ENCODE measurements at regions not wholly inside any gene's neighbourhood (a gene's known extent, or its start where the extent isn't known, plus 50 kb on each side); places are given as distances from the start of the nearest gene placed in this dataset.
"Not testable (repeated sequence)": the region's sequence is repeated elsewhere in the genome, so short reads cannot be mapped to it uniquely, and the experiment has no call there.

DNA sequence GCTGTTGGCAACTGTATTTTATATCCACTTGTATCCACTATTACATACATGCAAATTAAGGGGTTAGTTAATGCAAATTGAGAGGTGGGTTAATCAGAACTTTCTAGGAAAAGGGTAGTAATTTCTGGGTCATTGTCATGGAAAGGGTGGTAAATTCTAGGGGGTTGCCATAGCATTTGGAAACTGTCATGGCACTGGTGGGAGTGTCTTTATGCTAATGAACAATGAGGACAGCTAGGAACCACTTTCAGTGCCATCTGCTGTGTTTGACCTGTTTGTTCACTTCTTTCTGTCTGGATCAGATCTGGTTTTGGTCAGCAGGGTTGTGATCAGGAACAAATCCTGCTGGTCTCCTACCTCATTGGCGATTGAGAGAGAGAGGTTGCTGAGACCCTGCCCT lies 283.3 kb upstream of the PRKCQ start:
- DNase-seq = no peak

DNA sequence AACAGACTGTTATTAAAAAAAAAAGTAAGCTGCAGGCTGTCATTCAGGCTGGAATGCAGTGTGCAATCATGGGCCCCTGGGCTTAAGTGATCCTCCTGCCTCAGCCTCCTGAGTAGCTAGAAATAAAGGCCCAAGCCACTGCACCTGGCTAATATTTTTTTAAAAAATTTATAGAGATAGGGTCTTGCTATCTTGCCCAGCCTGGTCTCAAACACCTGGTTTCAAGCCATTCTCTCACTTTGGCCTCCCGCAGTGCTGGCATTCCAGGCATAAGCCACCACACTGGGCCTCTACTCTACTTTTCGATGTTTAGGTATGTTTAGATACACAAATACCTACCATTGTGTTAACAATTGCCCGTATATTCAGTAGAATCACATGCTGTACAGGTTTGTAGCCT lies 270.4 kb upstream of the PRKCQ start:
- no peak for DNase-seq

DNA sequence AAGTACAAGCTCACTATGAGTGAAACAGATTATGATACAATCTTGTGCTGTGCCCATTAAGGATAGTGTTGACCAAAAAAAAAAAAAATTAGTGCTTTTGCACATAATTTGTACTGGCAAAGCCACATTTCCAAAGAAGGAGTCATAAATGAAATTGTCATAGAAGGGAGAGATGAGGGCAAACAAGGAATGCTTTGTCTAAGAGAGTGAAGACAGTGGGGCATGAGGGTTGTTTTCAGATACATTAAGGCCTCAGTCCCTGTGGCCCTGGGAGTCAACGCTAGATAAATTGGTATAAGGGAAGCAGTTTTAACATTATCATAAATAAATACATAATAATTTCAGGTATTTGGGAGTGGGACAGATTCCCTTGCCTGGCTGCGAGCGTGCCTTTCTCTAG lies 267.5 kb upstream of the PRKCQ start:
- no peak for DNase-seq

DNA sequence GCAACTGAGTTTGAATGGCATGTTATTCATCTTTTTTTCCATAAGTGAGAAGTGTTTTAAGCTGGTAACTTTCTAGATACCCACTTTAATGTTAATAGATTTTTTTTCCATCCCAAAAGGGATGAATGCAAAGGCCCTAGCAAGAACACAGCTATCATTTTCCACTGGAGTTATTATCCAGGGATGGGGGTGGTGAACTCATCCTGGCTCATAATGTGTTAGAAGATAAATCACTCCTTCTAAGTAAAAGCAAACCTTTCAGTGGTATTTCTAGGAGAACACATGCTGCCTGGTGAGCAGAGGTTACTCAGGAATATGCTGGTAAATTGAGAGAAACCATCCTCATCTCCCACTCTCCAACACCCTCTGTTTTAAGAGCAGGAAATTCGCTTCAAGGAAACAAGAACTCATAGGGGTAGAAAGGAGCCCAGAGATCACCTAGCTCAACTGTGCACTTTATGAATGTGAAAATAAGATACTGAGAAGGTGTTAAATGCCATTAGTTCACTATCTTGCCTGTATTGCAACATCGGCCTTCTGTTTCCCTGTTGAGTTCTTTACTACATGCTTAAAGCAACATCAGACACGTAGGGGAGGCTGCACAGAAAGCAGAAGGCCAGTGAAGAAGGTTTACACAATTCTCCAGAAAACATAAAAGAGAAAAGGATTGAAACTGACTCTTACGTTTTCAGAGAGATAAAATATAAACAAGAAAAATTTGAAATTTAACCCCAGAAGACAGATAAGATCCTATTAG lies 264.0 kb upstream of the PRKCQ start:
- DNase-seq = no peak

DNA sequence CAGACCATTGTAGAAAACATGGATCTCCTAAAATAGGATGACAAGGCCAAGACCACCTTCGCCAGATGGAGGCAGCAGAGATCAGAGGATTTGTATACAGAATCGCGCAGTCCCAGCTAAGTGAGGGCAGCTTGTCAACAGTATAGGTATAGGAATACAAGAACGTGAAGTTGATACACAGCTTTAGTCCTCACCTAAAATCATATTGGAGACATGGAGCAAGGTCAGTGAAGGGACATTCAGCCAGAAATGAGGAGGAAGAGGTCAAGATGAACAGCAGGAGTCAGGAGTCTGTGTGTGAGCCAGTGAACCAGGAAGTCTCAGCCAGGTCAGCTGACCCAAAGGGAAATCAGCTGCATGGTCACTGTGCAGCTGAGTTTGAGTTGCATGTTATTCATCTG lies 263.4 kb upstream of the PRKCQ start:
- DNase-seq = no peak

DNA sequence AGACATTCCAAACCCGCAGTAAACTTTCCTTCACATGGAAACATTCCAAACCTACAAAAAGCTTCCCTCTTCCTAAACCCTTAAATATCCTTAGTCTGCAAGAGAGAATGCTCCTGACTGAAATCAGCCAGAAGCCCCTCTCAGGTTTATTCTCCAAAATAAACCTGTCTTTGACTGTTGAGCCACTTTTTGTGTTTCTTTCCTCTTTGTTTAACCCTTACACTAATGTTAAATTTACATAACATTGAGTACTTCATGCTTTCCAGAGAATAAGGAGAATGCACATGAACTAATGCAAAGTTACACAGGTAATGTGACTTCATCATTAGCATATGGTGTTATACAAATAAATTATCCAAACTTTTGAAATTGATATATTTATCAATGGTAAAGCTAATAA lies 262.6 kb upstream of the PRKCQ start:
- DNase-seq = no peak

DNA sequence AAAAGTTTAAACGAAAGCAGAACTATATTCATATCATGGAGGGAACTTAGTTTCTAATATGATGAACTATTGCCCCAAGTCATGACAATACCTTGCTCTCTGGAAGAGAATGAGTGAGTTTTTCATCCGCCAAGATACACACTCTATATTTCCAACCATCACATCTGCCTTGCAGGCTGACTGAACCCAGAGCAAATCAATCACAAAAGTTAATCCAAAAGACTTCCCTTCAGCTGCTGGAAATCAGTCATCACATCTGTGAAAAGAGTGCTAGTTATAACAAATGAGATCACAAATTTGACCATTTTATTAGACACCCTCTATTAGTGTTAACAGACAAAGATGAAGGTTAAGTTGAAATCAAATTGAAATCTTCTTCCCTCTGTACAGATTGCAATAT lies 261.7 kb upstream of the PRKCQ start:
- DNase-seq = no peak

DNA sequence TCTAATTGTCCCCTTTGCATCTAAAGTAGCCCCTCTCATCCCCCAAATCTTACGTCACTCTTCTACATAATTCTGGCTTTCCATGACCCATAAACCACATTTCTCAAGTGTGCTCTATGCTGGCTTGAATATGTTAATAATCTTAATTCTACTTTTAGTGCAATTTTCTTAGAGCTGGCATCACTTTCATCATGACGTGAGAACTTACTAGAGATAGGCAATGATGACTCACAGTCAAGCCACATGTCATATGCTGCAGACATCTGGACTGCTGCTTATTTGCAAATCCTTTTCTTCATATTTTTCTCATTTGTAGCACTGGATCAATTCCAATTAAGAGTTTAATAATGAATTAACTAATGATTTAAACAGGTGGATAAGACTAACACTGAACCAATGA lies 260.7 kb upstream of the PRKCQ start:
- DNase-seq = no peak

DNA sequence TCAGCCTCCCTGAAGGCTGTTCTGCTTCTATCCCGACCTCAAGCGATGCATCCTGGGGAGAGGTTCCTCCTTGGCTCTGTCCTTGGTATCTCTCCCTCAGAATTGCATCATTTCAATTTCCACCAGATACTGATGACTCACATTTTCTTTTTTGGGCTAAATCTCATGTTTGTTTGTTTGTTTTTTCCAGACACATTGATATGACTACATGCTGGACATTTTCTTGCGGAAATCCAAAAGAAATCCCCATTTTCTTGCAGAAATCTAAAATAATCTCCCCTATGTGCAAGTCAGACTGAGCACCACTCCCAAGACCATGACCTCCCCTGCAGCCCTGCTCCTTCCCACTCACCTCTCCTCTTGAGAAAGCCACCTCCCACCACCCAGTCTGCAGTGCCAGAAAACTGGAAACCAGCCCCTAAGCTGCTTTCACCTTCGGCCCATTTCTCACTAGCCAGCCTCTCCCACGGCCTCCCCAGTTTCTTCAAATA lies 260.2 kb upstream of the PRKCQ start:
- no peak for DNase-seq

DNA sequence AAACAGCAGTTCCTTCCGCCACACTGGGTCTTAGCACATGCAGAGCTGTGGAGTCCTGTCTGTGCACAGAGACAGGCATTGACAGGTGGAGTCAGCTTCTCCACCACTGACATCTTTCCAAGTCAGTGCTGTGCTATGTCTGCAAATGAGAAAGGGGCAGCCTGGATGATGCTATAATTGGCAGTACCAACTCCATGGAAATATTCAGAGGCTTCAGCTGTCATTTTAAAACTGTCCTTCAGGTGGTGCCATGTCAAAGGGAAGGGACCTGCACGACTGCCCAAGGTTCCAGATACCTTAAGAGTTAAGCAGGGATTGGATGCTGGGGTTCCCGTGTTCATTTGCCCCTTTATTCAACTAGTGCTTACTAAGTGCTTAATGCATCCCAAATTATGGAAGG lies 258.0 kb upstream of the PRKCQ start:
- DNase-seq = no peak

DNA sequence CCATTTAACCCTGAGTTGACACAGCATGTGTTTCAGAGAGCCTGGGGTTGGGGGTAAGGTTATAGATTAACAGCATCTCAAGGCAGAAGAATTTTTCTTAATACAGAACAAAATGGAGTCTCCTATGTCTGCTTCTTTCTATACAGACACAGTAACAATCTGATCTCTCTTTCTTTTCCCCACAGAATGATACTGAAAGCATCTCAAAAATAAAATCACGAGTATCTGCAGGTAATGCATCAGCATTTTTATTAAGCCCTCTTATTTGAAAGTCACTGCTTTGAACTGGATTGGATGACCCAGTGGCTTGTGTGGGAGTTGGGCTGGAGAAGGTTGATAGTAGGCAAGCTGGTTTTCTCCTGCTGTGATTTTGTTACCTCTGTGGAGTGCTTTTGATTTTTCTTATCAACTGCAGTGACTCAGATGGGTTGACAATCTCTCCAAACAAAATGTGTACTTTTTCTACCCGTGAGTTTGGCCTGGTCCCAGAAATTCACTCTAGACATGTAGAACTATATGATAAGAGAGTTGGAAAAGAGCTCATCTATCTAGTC lies 253.5 kb upstream of the PRKCQ start:
- DNase-seq = no peak

DNA sequence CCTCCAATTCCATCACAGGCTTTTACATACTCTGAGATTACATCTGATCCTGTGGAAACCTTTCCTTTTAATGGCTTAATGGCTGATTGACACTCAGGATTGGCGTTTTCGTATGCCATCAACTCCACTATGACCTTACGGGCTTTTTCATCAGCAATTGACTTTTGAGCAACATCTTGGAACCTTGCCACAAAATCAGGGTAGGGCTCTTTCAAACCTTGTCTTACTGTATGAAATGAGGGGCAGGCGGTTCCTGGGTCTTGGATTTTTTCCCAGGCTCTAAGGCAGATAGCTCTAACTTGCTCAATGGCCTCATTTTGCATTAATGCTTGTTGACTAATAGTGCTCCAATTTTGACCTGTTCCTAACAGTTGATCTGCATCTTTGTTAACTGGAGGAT lies 250.9 kb upstream of the PRKCQ start:
- not testable (repeated sequence) for DNase-seq

DNA sequence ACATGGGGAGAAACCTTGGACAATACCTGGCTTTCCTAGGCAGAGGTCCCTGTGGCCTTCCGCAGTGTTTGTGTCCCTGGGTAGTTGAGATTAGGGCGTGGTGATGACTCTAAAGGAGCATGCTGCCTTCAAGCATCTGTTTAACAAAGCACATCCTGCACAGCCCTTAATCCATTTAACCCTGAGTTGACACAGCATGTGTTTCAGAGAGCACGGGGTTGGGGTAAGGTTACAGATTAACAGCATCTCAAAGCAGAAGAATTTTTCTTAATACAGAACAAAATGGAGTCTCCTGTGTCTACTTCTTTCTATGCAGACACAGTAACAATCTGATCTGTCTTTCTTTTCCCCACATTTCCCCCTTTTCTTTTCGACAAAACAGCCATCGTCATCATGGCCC lies 244.7 kb upstream of the PRKCQ start:
- not testable (repeated sequence) for DNase-seq

DNA sequence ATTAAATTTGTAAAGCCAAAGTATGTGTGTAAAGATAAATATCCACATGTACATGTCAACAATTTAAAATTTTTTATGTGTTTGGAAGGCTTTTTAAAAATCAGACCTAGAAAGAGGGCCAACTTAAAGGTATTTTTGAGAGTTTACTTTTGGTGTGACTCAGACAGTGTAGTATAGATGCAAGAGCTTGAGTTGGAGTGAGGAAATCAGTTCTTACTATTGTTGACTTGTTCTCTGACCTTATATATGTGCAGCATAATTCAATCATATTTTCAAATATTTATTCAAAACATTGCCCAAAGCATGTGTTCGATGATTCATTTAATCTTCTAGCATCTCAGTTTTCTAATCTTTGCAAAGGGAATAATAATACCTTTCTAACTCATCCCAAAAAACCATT lies 243.7 kb upstream of the PRKCQ start:
- no peak for DNase-seq

DNA sequence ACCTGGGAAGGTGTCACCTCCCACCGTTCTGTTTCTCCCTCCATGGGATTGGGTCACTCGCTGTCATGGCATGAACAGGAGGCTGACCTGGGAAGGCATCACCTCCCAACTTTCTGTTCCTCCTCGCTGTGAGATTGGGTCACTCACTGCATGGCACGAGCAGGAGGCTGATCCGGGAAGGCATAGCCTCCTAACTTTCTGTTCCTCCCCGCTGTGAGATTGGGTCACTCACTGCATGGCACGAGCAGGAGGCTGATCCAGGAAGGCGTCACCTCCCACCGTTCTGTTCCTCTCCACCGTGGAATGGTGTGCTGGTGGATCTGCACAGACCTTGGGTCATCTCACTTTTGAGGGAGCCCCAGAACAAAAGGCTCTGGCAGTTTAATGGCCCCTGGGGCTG lies 239.2 kb upstream of the PRKCQ start:
- DNase-seq = no peak

DNA sequence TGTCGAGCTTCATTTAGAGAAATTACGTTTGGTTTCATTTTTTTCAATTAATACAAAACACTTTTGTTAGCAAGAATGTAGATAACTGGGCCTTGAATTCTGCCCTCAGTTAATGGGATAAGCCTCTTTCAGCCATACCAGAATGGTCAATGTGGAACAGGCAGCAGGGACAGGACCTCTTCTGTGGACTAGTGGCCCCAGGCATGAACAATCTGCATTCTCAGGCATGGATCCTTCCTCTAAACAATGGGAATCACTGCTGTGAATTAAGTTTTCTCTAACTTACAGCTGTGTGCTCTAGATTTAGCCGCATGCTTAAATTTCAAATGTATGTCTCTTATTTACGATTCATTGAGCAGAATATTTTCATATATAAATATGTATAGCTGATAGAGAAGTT lies 237.7 kb upstream of the PRKCQ start:
- no peak for DNase-seq

DNA sequence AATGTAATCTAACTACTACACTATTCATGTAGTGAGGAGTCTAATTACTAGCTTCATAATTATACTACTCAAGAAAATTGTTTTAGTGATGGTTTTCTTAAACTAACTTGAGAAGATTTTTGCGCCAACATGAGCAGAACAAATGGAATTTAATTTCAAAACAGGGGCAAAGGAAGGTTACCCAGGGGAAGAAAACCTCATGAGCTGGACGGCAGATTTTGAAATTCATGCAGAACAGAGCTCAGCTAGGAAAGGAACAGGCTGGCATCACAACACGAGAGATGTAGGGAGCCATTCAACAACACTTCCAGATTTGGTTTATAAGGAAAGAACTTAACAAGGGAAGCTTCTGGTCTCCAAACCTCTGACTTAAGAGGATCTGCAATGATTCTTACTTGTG lies 235.3 kb upstream of the PRKCQ start:
- DNase-seq = no peak

DNA sequence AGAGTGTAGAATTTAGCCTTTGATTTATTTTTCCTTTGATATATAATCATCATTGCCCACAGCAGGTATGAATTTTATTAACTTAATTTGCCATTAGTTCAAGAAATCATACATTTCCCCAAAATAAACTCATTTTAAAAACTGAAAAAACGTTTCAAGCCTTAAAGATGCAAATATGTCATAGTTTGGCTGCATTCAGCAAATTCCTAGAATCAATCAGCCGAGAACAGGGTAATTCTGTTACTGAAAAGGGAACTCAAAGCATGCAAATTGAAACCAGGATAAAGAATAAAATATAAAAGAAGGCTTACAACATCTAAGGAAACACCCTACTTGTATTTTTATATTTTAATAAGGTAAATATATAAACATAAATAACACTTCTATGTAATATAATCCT lies 233.8 kb upstream of the PRKCQ start:
- DNase-seq = no peak

DNA sequence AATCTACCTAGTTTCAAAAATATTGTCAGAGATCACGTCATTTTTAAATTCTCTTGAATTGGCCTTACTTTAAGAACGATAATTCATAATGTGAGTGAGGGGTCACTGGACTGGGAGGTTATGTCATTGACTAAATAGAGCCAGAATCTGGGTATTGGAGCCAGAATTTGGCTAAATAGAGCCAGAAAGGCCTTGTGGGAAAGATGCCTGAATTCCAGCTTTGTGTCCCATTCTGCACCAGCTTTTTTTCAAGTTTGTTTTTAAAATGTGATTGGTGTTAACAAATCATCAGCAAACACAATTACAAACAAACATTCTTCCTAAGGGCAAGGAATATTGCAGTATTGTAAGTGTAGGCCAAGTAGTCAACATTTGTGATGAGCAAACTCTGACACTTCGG lies 233.2 kb upstream of the PRKCQ start:
- no peak for DNase-seq

DNA sequence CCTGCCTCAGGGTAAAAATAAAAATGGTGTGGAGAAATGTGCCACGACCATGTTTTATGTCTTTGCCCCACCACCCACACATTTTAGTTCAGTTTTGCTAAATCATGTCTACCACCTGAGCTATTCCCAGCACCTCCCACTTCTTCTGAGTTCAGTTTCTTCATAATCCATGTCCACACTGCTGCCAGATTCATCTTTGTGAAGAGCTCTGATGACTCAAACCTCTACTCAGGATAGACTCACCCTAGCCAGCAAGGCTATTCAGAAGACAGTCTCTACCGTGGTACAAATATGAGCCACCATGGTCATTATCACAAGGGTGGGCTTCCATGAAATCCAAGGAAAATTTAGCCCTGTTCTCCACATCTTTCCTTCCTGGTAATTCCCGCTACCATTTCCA lies 231.1 kb upstream of the PRKCQ start:
- DNase-seq = no peak

DNA sequence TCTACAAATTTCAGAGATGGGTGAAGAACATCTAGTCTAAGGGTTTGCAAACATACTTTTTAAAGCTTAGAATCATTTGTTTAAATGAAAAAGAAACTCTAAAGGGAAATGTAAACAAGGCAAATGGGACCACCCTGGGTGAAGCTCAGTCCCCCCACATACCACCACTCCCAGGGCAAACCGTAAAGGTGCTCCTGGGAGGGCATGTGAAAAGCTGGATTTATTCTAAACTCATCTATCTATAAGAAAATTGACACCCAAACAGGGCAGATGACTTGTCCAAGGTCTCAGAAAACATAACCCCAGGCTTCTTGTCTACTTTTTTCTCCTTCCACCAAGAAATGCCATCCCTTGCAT lies 223.3 kb upstream of the PRKCQ start:
- DNase-seq = no peak

DNA sequence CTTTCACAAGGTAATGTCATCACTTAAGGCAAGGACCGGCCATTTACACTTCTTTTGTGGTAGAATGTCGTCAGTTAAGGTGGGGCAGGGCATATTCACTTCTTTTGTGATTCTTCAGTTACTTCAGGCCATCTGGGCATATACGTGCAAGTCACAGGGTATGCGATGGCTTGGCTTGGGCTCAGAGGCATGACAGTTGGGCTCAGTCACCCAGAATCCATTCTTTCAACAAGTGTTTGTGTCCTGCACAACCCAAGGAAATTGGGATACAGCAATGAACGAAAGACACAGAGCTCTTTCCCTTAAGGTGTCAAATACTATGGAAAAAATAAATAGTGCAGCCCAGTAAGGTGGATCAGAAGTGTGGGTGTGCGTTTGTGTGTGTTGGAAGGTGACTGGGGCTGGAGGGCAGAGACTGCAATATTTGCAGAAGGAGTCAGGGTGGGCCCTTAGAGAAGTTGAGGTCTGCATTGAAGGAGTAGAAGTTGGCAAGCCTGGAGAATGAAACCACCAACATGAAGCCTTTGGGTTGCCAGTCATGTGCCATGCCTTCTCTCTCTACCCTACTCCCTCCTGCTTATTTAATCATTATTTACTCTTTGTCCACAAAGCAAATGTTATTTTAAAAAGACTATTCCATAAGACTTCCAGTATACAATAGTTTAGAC lies 222.8 kb upstream of the PRKCQ start:
- DNase-seq = no peak

DNA sequence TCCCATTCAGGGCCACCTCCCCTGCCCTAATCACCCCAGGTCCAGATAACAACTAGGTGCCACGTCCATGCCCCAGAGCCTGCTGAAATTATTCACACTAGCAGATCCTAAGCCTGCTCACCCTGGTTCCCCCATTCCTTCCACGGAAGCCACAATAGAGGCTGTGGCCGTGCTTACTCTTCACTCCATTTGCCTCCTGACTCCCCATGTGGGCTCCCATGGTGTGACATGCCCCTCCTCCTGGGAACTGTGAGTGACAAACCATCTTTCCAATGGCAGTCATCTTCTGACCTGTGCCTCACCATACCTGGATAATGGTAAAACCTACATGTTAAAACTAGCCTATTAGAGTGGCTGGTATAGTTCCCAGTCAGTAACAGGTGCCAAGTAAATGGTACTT lies 216.2 kb upstream of the PRKCQ start:
- DNase-seq = no peak

DNA sequence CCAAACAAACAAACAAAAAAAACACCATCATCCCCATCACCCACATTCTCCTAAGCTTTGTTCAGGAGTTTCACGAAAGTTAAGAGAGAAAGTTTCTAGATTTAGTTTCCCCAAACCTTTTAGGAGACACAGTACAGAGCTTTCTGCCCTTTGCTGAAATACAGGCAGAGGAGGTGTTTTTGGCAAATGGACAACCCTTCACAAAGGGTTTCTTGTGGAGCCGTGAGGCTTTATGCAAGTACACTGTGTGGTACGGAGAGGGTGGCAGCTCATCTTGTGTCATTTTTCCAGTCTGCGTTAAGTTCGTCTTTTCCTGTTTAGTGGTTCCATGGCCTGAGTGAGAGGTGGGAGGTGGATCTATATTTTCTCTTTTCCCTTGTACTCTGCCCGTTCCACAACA lies 215.5 kb upstream of the PRKCQ start:
- no peak for DNase-seq

DNA sequence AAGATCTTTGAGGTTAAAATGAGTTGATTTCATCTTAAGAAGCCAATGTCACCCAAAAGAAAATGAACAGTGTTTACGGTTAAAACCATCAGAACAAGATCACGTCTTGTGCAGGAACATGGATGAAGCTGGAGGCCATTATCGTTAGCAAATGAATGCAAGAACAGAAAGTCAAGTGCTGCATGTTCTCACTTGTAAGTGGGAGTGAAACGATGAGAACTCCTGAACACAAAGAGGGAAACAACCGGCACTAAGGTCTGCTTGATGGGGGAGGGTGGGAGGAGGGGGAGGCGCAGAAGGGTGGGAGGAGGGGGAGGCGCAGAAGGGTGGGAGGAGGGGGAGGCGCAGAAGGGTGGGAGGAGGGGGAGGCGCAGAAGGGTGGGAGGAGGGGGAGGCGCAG lies 214.8 kb upstream of the PRKCQ start:
- not testable (repeated sequence) for DNase-seq

All from NCI-H774 (cell line).